ENCODE measurements at regions not wholly inside any gene's neighbourhood (a gene's known extent, or its start where the extent isn't known, plus 50 kb on each side); places are given as distances from the start of the nearest gene placed in this dataset.

DNA sequence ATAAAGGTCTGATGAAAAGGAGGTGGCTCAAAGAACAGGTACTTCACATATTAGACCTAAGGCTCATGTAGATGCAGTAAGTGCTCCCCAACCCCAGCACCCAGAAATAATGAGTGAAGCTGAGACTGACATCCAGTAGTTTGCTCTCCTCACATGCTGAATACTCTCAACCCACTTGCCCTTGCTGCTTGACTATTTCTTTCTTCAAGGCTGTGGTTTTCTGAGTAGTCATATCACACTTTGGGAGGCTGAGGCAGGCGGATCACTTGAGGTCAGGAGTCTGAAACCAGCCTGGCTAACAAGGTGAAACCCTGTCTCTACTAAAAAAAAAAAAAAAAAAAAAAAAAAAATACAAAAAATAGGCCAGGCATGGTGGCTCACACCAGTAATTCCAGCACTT is 51.5 kb upstream of the PRPS1 start:
- TF ChIP-seq, protein P1, sequence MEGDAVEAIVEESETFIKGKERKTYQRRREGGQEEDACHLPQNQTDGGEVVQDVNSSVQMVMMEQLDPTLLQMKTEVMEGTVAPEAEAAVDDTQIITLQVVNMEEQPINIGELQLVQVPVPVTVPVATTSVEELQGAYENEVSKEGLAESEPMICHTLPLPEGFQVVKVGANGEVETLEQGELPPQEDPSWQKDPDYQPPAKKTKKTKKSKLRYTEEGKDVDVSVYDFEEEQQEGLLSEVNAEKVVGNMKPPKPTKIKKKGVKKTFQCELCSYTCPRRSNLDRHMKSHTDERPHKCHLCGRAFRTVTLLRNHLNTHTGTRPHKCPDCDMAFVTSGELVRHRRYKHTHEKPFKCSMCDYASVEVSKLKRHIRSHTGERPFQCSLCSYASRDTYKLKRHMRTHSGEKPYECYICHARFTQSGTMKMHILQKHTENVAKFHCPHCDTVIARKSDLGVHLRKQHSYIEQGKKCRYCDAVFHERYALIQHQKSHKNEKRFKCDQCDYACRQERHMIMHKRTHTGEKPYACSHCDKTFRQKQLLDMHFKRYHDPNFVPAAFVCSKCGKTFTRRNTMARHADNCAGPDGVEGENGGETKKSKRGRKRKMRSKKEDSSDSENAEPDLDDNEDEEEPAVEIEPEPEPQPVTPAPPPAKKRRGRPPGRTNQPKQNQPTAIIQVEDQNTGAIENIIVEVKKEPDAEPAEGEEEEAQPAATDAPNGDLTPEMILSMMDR (IDR thresholded peaks at IDR 0.05; ENCODE audit: borderline replicate concordance), result no peak

DNA sequence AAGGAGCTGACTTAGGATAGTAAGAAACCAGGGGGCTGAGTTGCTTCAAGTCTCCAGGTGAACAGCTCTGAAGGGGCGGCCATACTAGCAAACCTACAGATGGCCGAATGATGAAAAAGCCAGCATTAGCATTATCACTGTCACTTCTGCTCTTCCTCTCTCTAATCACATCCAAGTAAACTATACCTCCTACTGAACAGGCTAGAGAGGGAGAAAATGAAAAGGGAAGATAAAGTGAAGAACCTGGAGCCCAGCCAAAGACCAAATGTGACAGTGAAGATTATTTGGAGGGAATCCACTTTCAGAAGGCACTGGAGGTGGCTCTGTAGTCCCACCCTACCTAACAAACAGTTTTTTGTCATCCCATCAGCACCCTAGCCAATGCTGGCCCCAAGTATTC is 50.4 kb upstream of the PRPS1 start:
- no peak overlapping the region for H3K4me3 ChIP-seq
- intact Hi-C loops (cut with micrococcal nuclease), result no loop called here

More for the DNA sequence above, 51.5 kb upstream of the PRPS1 start:
- Histone ChIP-seq H3K4me3 (no peak overlapping the region), H3K27ac (replicated peaks) (no peak overlapping the region), H3K27me3 (ENCODE audit: low read depth) (no peaks in the 10 kb centered on the region), H3K4me1 (no peaks in the 10 kb centered on the region), H3K36me3 (no peaks in the 10 kb centered on the region), H3K9me3 (replicated peaks) (no peaks in the 10 kb centered on the region)
- intact Hi-C loops (cut with micrococcal nuclease), result no loop called here
- no peak for DNase-seq

More for the DNA sequence above, 50.4 kb upstream of the PRPS1 start:
- Histone ChIP-seq H3K27me3 (ENCODE audit: low read depth) (no peaks in the 10 kb centered on the region), H3K9me3 (replicated peaks) (peaks cover 4% of the 10 kb centered on the region), H3K36me3 (no peaks in the 10 kb centered on the region), H3K27ac (replicated peaks) (no peak overlapping the region), H3K4me1 (no peaks in the 10 kb centered on the region)
- no peak for DNase-seq
- TF ChIP-seq, protein P1 (IDR thresholded peaks at IDR 0.05; ENCODE audit: borderline replicate concordance), result no peak
